ENCODE measurements at regions not wholly inside any gene's neighbourhood (a gene's known extent, or its start where the extent isn't known, plus 50 kb on each side); places are given as distances from the start of the nearest gene placed in this dataset.

- FAIRE-seq (no peak), DNase-seq (ENCODE audit: insufficient read length) (no peak)
- no peak for TF ChIP-seq TAF1 (IDR thresholded peaks at IDR 0.05; ENCODE audit: borderline replicate concordance, low read depth, low read length)
- no peak for TF ChIP-seq POLR2A (IDR thresholded peaks at IDR 0.05; ENCODE audit: low read depth, low read length)
- no peak for TF ChIP-seq POLR2AphosphoS5 (IDR thresholded peaks at IDR 0.05; ENCODE audit: low read depth, low read length)
Measured at GRCh38 chr4:112881842-112882241, 167.6 kb upstream of the ANK2 start.

GRCh38 chr4:112882286-112882685 is 167.2 kb upstream of the ANK2 start:
- no peak for TF ChIP-seq TAF1 (IDR thresholded peaks at IDR 0.05; ENCODE audit: borderline replicate concordance, low read depth, low read length)
- no peak for TF ChIP-seq POLR2A (IDR thresholded peaks at IDR 0.05; ENCODE audit: low read depth, low read length)
- TF ChIP-seq POLR2AphosphoS5 (IDR thresholded peaks at IDR 0.05; ENCODE audit: low read depth, low read length): no peak
- no peak for FAIRE-seq
- DNase-seq (ENCODE audit: insufficient read length): no peak

- no peak for TF ChIP-seq TAF1 (IDR thresholded peaks at IDR 0.05; ENCODE audit: borderline replicate concordance, low read depth, low read length)
- TF ChIP-seq POLR2A (IDR thresholded peaks at IDR 0.05; ENCODE audit: low read depth, low read length): no peak
- no peak for TF ChIP-seq POLR2AphosphoS5 (IDR thresholded peaks at IDR 0.05; ENCODE audit: low read depth, low read length)
- DNase-seq (ENCODE audit: insufficient read length) (no peak), FAIRE-seq (no peak)
Measured at GRCh38 chr4:112884406-112884805, 165.0 kb upstream of the ANK2 start.

- FAIRE-seq: no peak
- DNase-seq (ENCODE audit: insufficient read length): no peak
- TF ChIP-seq TAF1 (IDR thresholded peaks at IDR 0.05; ENCODE audit: borderline replicate concordance, low read depth, low read length) (no peak), POLR2A (IDR thresholded peaks at IDR 0.05; ENCODE audit: low read depth, low read length) (no peak), POLR2AphosphoS5 (IDR thresholded peaks at IDR 0.05; ENCODE audit: low read depth, low read length) (no peak)
Measured at GRCh38 chr4:112885897-112886296, 163.6 kb upstream of the ANK2 start.

GRCh38 chr4:112888622-112889021 is 160.8 kb upstream of the ANK2 start:
- peak; percentile 84 for FAIRE-seq
- TF ChIP-seq POLR2A (IDR thresholded peaks at IDR 0.05; ENCODE audit: low read depth, low read length) (no peak), TAF1 (IDR thresholded peaks at IDR 0.05; ENCODE audit: borderline replicate concordance, low read depth, low read length) (no peak), POLR2AphosphoS5 (IDR thresholded peaks at IDR 0.05; ENCODE audit: low read depth, low read length) (no peak)
- no peak for DNase-seq (ENCODE audit: insufficient read length)

- DNase-seq (ENCODE audit: insufficient read length) (no peak), FAIRE-seq (no peak)
- no peak for TF ChIP-seq TAF1 (IDR thresholded peaks at IDR 0.05; ENCODE audit: borderline replicate concordance, low read depth, low read length)
- no peak for TF ChIP-seq POLR2AphosphoS5 (IDR thresholded peaks at IDR 0.05; ENCODE audit: low read depth, low read length)
- no peak for TF ChIP-seq POLR2A (IDR thresholded peaks at IDR 0.05; ENCODE audit: low read depth, low read length)
Measured at GRCh38 chr4:112889199-112889598, 160.3 kb upstream of the ANK2 start.

GRCh38 chr4:112889619-112890527 is 159.6 kb upstream of the ANK2 start:
- FAIRE-seq: peak; percentile 46

GRCh38 chr4:112894480-112894879 is 155.0 kb upstream of the ANK2 start:
- FAIRE-seq (no peak), DNase-seq (ENCODE audit: insufficient read length) (no peak)
- TF ChIP-seq POLR2A (IDR thresholded peaks at IDR 0.05; ENCODE audit: low read depth, low read length) (no peak), TAF1 (IDR thresholded peaks at IDR 0.05; ENCODE audit: borderline replicate concordance, low read depth, low read length) (no peak), POLR2AphosphoS5 (IDR thresholded peaks at IDR 0.05; ENCODE audit: low read depth, low read length) (no peak)

More at GRCh38 chr4:112889619-112890527, 159.6 kb upstream of the ANK2 start:
- TF ChIP-seq TAF1 (IDR thresholded peaks at IDR 0.05; ENCODE audit: borderline replicate concordance, low read depth, low read length) (no peak), POLR2AphosphoS5 (IDR thresholded peaks at IDR 0.05; ENCODE audit: low read depth, low read length) (no peak), POLR2A (IDR thresholded peaks at IDR 0.05; ENCODE audit: low read depth, low read length) (no peak)
- no peak for DNase-seq (ENCODE audit: insufficient read length)

GRCh38 chr4:112894951-112895350 is 154.5 kb upstream of the ANK2 start:
- FAIRE-seq (no peak), DNase-seq (ENCODE audit: insufficient read length) (no peak)
- TF ChIP-seq TAF1 (IDR thresholded peaks at IDR 0.05; ENCODE audit: borderline replicate concordance, low read depth, low read length) (no peak), POLR2A (IDR thresholded peaks at IDR 0.05; ENCODE audit: low read depth, low read length) (no peak), POLR2AphosphoS5 (IDR thresholded peaks at IDR 0.05; ENCODE audit: low read depth, low read length) (no peak)

- FAIRE-seq: peak; percentile 51
- TF ChIP-seq POLR2AphosphoS5 (IDR thresholded peaks at IDR 0.05; ENCODE audit: low read depth, low read length) (no peak), POLR2A (IDR thresholded peaks at IDR 0.05; ENCODE audit: low read depth, low read length) (no peak), TAF1 (IDR thresholded peaks at IDR 0.05; ENCODE audit: borderline replicate concordance, low read depth, low read length) (no peak)
- no peak for DNase-seq (ENCODE audit: insufficient read length)
Measured at GRCh38 chr4:112895811-112896608, 153.4 kb upstream of the ANK2 start.

- DNase-seq (ENCODE audit: insufficient read length): no peak
- no peak for FAIRE-seq
Measured at GRCh38 chr4:112896609-112897190, 152.8 kb upstream of the ANK2 start.

More at GRCh38 chr4:112896609-112897190, 152.8 kb upstream of the ANK2 start:
- TF ChIP-seq TAF1 (IDR thresholded peaks at IDR 0.05; ENCODE audit: borderline replicate concordance, low read depth, low read length) (no peak), POLR2A (IDR thresholded peaks at IDR 0.05; ENCODE audit: low read depth, low read length) (no peak), POLR2AphosphoS5 (IDR thresholded peaks at IDR 0.05; ENCODE audit: low read depth, low read length) (no peak)
